GM21576 (cell line): ENCODE measurements at regions not wholly inside any gene's neighbourhood (a gene's known extent, or its start where the extent isn't known, plus 50 kb on each side); places are given as distances from the start of the nearest gene placed in this dataset.
A peak's percentile ranks its signal among the peaks of the same experiment; 100 is the strongest.

Experiments used
- ATAC-seq: cut with Tn5 transposase; IDR thresholded peaks from one replicate; pipeline ENCODE4 v1.9.1; 2021; ENCODE audit warnings: mild to moderate bottlenecking, moderate library complexity; ENCODE audit not compliant: unreplicated experiment

GRCh38 chr5:88964831-88965230 lies 81.8 kb upstream of the MEF2C start:
- ATAC-seq: no peak

- no peak for ATAC-seq
These were observed 74.0 kb upstream of the MEF2C start for GRCh38 chr5:88957013-88957412.

GRCh38 chr5:88956416-88956815 lies 73.4 kb upstream of the MEF2C start:
- ATAC-seq: no peak

- ATAC-seq: no peak
These were observed 72.4 kb upstream of the MEF2C start for GRCh38 chr5:88955403-88955802.

- no peak for ATAC-seq
These were observed 71.5 kb upstream of the MEF2C start for GRCh38 chr5:88954511-88954910.

- no peak for ATAC-seq
These were observed 70.1 kb upstream of the MEF2C start for GRCh38 chr5:88952996-88953643.

GRCh38 chr5:88952344-88952743 lies 69.4 kb upstream of the MEF2C start:
- ATAC-seq: no peak

GRCh38 chr5:88951457-88951856 lies 68.5 kb upstream of the MEF2C start:
- ATAC-seq: no peak

- ATAC-seq: no peak
These were observed 66.0 kb upstream of the MEF2C start for GRCh38 chr5:88948746-88949600.

GRCh38 chr5:88944751-88945531 lies 62.0 kb upstream of the MEF2C start:
- ATAC-seq: no peak

GRCh38 chr5:88941581-88941980 lies 58.6 kb upstream of the MEF2C start:
- no peak for ATAC-seq

- ATAC-seq: peak; percentile 94
These were observed 57.7 kb upstream of the MEF2C start for GRCh38 chr5:88940713-88941112.

- no peak for ATAC-seq
These were observed 56.3 kb upstream of the MEF2C start for GRCh38 chr5:88939300-88939699.

GRCh38 chr5:88938488-88938887 lies 55.5 kb upstream of the MEF2C start:
- ATAC-seq: no peak

GRCh38 chr5:88937406-88937805 lies 54.4 kb upstream of the MEF2C start:
- ATAC-seq: no peak

GRCh38 chr5:88934439-88934838 lies 51.5 kb upstream of the MEF2C start:
- ATAC-seq: no peak
